ENCODE measurements at regions not wholly inside any gene's neighbourhood (a gene's known extent, or its start where the extent isn't known, plus 50 kb on each side); places are given as distances from the start of the nearest gene placed in this dataset.

- H3K4me1 ChIP-seq (ENCODE audit: control insufficient read depth, insufficient read depth, low read length), result no peaks in the 10 kb centered on the region
- no peak overlapping the region for H3K27ac ChIP-seq (ENCODE audit: low read length)
- peaks cover 14% of the 10 kb centered on the region for H3K9me3 ChIP-seq (replicated peaks; ENCODE audit: control insufficient read depth, low read depth, low read length)
- DNase-seq, result no peak
- H3K27me3 ChIP-seq (ENCODE audit: control insufficient read depth, insufficient read depth, low read length), result no peaks in the 10 kb centered on the region
- no peaks in the 10 kb centered on the region for H3K36me3 ChIP-seq (ENCODE audit: control insufficient read depth, insufficient read depth, low read length)
- WGBS (ENCODE audit: insufficient coverage), result no CpG with 5 or more reads among the region's 2 CpGs
- H3K4me3 ChIP-seq (ENCODE audit: low read length), result no peak overlapping the region
These were observed 101.6 kb upstream of the KIF2B start for GRCh38 chr17:53721101-53721500.

- peak; percentile 3 for DNase-seq
- Histone ChIP-seq H3K36me3 (ENCODE audit: control insufficient read depth, insufficient read depth, low read length) (no peaks in the 10 kb centered on the region), H3K9me3 (replicated peaks; ENCODE audit: control insufficient read depth, low read depth, low read length) (peaks cover 3% of the 10 kb centered on the region), H3K27ac (ENCODE audit: low read length) (no peak overlapping the region), H3K4me1 (ENCODE audit: control insufficient read depth, insufficient read depth, low read length) (no peaks in the 10 kb centered on the region), H3K4me3 (ENCODE audit: low read length) (no peak overlapping the region), H3K27me3 (ENCODE audit: control insufficient read depth, insufficient read depth, low read length) (no peaks in the 10 kb centered on the region)
These were observed 103.5 kb upstream of the KIF2B start for GRCh38 chr17:53719229-53719628.

GRCh38 chr17:53707566-53707965 lies 115.2 kb upstream of the KIF2B start:
- Histone ChIP-seq H3K27ac (ENCODE audit: low read length) (no peak overlapping the region), H3K27me3 (ENCODE audit: control insufficient read depth, insufficient read depth, low read length) (no peaks in the 10 kb centered on the region), H3K4me1 (ENCODE audit: control insufficient read depth, insufficient read depth, low read length) (no peaks in the 10 kb centered on the region), H3K9me3 (replicated peaks; ENCODE audit: control insufficient read depth, low read depth, low read length) (no peaks in the 10 kb centered on the region), H3K36me3 (ENCODE audit: control insufficient read depth, insufficient read depth, low read length) (no peaks in the 10 kb centered on the region), H3K4me3 (ENCODE audit: low read length) (no peak overlapping the region)
- 50% methylated on average over 3 of the region's 4 CpGs for WGBS (ENCODE audit: insufficient coverage)
- peak; percentile 24 for DNase-seq

- no peaks in the 10 kb centered on the region for H3K36me3 ChIP-seq (ENCODE audit: control insufficient read depth, insufficient read depth, low read length)
- no peaks in the 10 kb centered on the region for H3K9me3 ChIP-seq (replicated peaks; ENCODE audit: control insufficient read depth, low read depth, low read length)
- WGBS (ENCODE audit: insufficient coverage), result 57% methylated on average over 1 of the region's 5 CpGs
- H3K4me3 ChIP-seq (ENCODE audit: low read length), result no peak overlapping the region
- H3K27ac ChIP-seq (ENCODE audit: low read length), result no peak overlapping the region
- no peaks in the 10 kb centered on the region for H3K4me1 ChIP-seq (ENCODE audit: control insufficient read depth, insufficient read depth, low read length)
- no peaks in the 10 kb centered on the region for H3K27me3 ChIP-seq (ENCODE audit: control insufficient read depth, insufficient read depth, low read length)
- DNase-seq, result no peak
These were observed 126.4 kb upstream of the KIF2B start for GRCh38 chr17:53696286-53696685.

- H3K4me3 ChIP-seq (ENCODE audit: low read length), result no peak overlapping the region
- peaks cover 9% of the 10 kb centered on the region for H3K9me3 ChIP-seq (replicated peaks; ENCODE audit: control insufficient read depth, low read depth, low read length)
- H3K27me3 ChIP-seq (ENCODE audit: control insufficient read depth, insufficient read depth, low read length), result no peaks in the 10 kb centered on the region
- DNase-seq, result peak; percentile 2
- no peaks in the 10 kb centered on the region for H3K4me1 ChIP-seq (ENCODE audit: control insufficient read depth, insufficient read depth, low read length)
- H3K27ac ChIP-seq (ENCODE audit: low read length), result no peak overlapping the region
- 58% methylated on average over 3 of the region's 3 CpGs for WGBS (ENCODE audit: insufficient coverage)
- no peaks in the 10 kb centered on the region for H3K36me3 ChIP-seq (ENCODE audit: control insufficient read depth, insufficient read depth, low read length)
These were observed 135.4 kb upstream of the KIF2B start for GRCh38 chr17:53687324-53687723.

- no peaks in the 10 kb centered on the region for H3K4me1 ChIP-seq (ENCODE audit: control insufficient read depth, insufficient read depth, low read length)
- no CpG with 5 or more reads among the region's 1 CpG for WGBS (ENCODE audit: insufficient coverage)
- H3K27ac ChIP-seq (ENCODE audit: low read length), result no peak overlapping the region
- no peak overlapping the region for H3K4me3 ChIP-seq (ENCODE audit: low read length)
- H3K36me3 ChIP-seq (ENCODE audit: control insufficient read depth, insufficient read depth, low read length), result no peaks in the 10 kb centered on the region
- H3K9me3 ChIP-seq (replicated peaks; ENCODE audit: control insufficient read depth, low read depth, low read length), result peaks cover 5% of the 10 kb centered on the region
- DNase-seq, result no peak
- no peaks in the 10 kb centered on the region for H3K27me3 ChIP-seq (ENCODE audit: control insufficient read depth, insufficient read depth, low read length)
These were observed 142.0 kb upstream of the KIF2B start for GRCh38 chr17:53680745-53681144.

- Histone ChIP-seq H3K9me3 (replicated peaks; ENCODE audit: control insufficient read depth, low read depth, low read length) (no peaks in the 10 kb centered on the region), H3K4me1 (ENCODE audit: control insufficient read depth, insufficient read depth, low read length) (no peaks in the 10 kb centered on the region), H3K36me3 (ENCODE audit: control insufficient read depth, insufficient read depth, low read length) (no peaks in the 10 kb centered on the region), H3K4me3 (ENCODE audit: low read length) (no peak overlapping the region), H3K27me3 (ENCODE audit: control insufficient read depth, insufficient read depth, low read length) (no peaks in the 10 kb centered on the region), H3K27ac (ENCODE audit: low read length) (no peak overlapping the region)
- WGBS (ENCODE audit: insufficient coverage), result 40% methylated on average over 1 of the region's 1 CpG
- DNase-seq, result no peak
These were observed 153.9 kb upstream of the KIF2B start for GRCh38 chr17:53668854-53669253.

GRCh38 chr17:53662608-53663007 lies 160.1 kb upstream of the KIF2B start:
- no peaks in the 10 kb centered on the region for H3K4me1 ChIP-seq (ENCODE audit: control insufficient read depth, insufficient read depth, low read length)
- H3K27ac ChIP-seq (ENCODE audit: low read length), result no peak overlapping the region
- no peaks in the 10 kb centered on the region for H3K9me3 ChIP-seq (replicated peaks; ENCODE audit: control insufficient read depth, low read depth, low read length)
- no peaks in the 10 kb centered on the region for H3K36me3 ChIP-seq (ENCODE audit: control insufficient read depth, insufficient read depth, low read length)
- no peaks in the 10 kb centered on the region for H3K27me3 ChIP-seq (ENCODE audit: control insufficient read depth, insufficient read depth, low read length)
- DNase-seq, result peak; percentile 3
- no CpG with 5 or more reads among the region's 1 CpG for WGBS (ENCODE audit: insufficient coverage)
- no peak overlapping the region for H3K4me3 ChIP-seq (ENCODE audit: low read length)

GRCh38 chr17:53659181-53659580 lies 163.5 kb upstream of the KIF2B start:
- Histone ChIP-seq H3K9me3 (replicated peaks; ENCODE audit: control insufficient read depth, low read depth, low read length) (no peaks in the 10 kb centered on the region), H3K4me3 (ENCODE audit: low read length) (no peak overlapping the region), H3K36me3 (ENCODE audit: control insufficient read depth, insufficient read depth, low read length) (no peaks in the 10 kb centered on the region), H3K27me3 (ENCODE audit: control insufficient read depth, insufficient read depth, low read length) (no peaks in the 10 kb centered on the region), H3K4me1 (ENCODE audit: control insufficient read depth, insufficient read depth, low read length) (no peaks in the 10 kb centered on the region), H3K27ac (ENCODE audit: low read length) (no peak overlapping the region)
- DNase-seq, result no peak
- WGBS (ENCODE audit: insufficient coverage), result no CpG with 5 or more reads among the region's 1 CpG

- DNase-seq, result no peak
- H3K4me3 ChIP-seq (ENCODE audit: low read length), result no peak overlapping the region
- H3K27me3 ChIP-seq (ENCODE audit: control insufficient read depth, insufficient read depth, low read length), result no peaks in the 10 kb centered on the region
- no peaks in the 10 kb centered on the region for H3K4me1 ChIP-seq (ENCODE audit: control insufficient read depth, insufficient read depth, low read length)
- H3K9me3 ChIP-seq (replicated peaks; ENCODE audit: control insufficient read depth, low read depth, low read length), result no peaks in the 10 kb centered on the region
- H3K36me3 ChIP-seq (ENCODE audit: control insufficient read depth, insufficient read depth, low read length), result no peaks in the 10 kb centered on the region
- WGBS (ENCODE audit: insufficient coverage), result 82% methylated on average over 1 of the region's 1 CpG
- no peak overlapping the region for H3K27ac ChIP-seq (ENCODE audit: low read length)
These were observed 167.1 kb upstream of the KIF2B start for GRCh38 chr17:53655591-53655990.

GRCh38 chr17:53649201-53649600 lies 173.5 kb upstream of the KIF2B start:
- no peaks in the 10 kb centered on the region for H3K27me3 ChIP-seq (ENCODE audit: control insufficient read depth, insufficient read depth, low read length)
- H3K9me3 ChIP-seq (replicated peaks; ENCODE audit: control insufficient read depth, low read depth, low read length), result peaks cover 5% of the 10 kb centered on the region
- no CpG with 5 or more reads among the region's 1 CpG for WGBS (ENCODE audit: insufficient coverage)
- no peaks in the 10 kb centered on the region for H3K36me3 ChIP-seq (ENCODE audit: control insufficient read depth, insufficient read depth, low read length)
- H3K27ac ChIP-seq (ENCODE audit: low read length), result no peak overlapping the region
- H3K4me1 ChIP-seq (ENCODE audit: control insufficient read depth, insufficient read depth, low read length), result no peaks in the 10 kb centered on the region
- H3K4me3 ChIP-seq (ENCODE audit: low read length), result no peak overlapping the region
- no peak for DNase-seq

All from muscle of leg (tissue), 3 donors.